HepG2 (cell line): ENCODE measurements at regions not wholly inside any gene's neighbourhood (a gene's known extent, or its start where the extent isn't known, plus 50 kb on each side); places are given as distances from the start of the nearest gene placed in this dataset.

Experiments
- ATAC-seq: fragments of 200-7000 bp; cut with Tn5 transposase; 3 replicates; pipeline ENCODE4 v1.9.1; 2020; ENCODE audit warnings: mild to moderate bottlenecking, moderate library complexity
- BruUV-seq: library from RNA; stranded (reverse); fragments of 400-500 nt; replicated peaks from 2 replicates; lab custom pipeline; 2021; lab: Mats Ljungman, UMichigan
- CTCF ChIA-PET: fragments of 300-600 bp; formaldehyde crosslinking; extraction: SDS; loops from one replicate; lab custom pipeline; 2021; ENCODE audit warnings: low total read pairs, inconsistent platforms, low intra/inter-chr PET ratio; lab: Yijun Ruan, JAX
- POLR2A ChIA-PET: fragments of 350-600 bp; sonication (Branson Sonifier 250); formaldehyde crosslinking; loops from one replicate; lab custom pipeline; 2020; ENCODE audit warnings: antibody characterized with exemption, inconsistent platforms; lab: Yijun Ruan, JAX
- DNase-seq: peaks from one replicate; pipeline ENCODE4 v3.0.0-alpha.2; 2015; ENCODE audit warnings: low spot score
- FAIRE-seq: peaks from 3 replicates; lab custom pipeline; 2011; peaks lifted over from hg19 to GRCh38; lab: Jason Lieb, UNC
- H2AFZ ChIP-seq: one replicate; pipeline ENCODE4 v1.6.1; 2011; ENCODE audit warnings: low read length, inconsistent platforms
- H3K27ac ChIP-seq: fragments of 300-600 bp; 3 replicates; pipeline ENCODE4 v1.8.0; 2011; ENCODE audit warnings: mixed run types, mild to moderate bottlenecking, mixed read lengths, low read length, inconsistent platforms; ENCODE audit not compliant: insufficient read depth; ENCODE audit errors: extremely low read length
- H3K27me3 ChIP-seq, 2 experiments: fragments of 200-600 bp in 1 of 2; 2 replicates in 1 of 2; 3 replicates in 1 of 2; pipeline versions ENCODE4 v1.6.0 to v1.8.0; 2011; ENCODE audit warnings: low read length in 2 of 2, mild to moderate bottlenecking in 2 of 2, moderate library complexity in 2 of 2, inconsistent platforms in 1 of 2; ENCODE audit not compliant: insufficient read depth in 2 of 2, control insufficient read depth in 1 of 2
- H3K36me3 ChIP-seq, 2 experiments: fragments of 200-600 bp in 1 of 2; replicated peaks in 1 of 2; 2 replicates in 1 of 2; 3 replicates in 1 of 2; pipeline versions ENCODE4 v1.5.1 to v1.8.0; 2011; ENCODE audit warnings: low read length in 2 of 2, inconsistent platforms in 1 of 2; ENCODE audit not compliant: insufficient read depth in 2 of 2, control insufficient read depth in 1 of 2
- H3K4me1 ChIP-seq: 2 replicates; pipeline ENCODE4 v1.5.1; 2012; ENCODE audit warnings: low read length, inconsistent platforms; ENCODE audit not compliant: insufficient read depth
- H3K4me2 ChIP-seq: 2 replicates; pipeline ENCODE4 v1.6.0; 2011; ENCODE audit warnings: low read depth, low read length, inconsistent platforms
- H3K4me3 ChIP-seq, 3 experiments: fragments of 200-600 bp in 1 of 3; sonication (generic), shearing (Covaris generic) in 1 of 3; replicated peaks in 1 of 3; 2 replicates each; pipeline ENCODE4 v1.5.1; 2011 to 2016; ENCODE audit warnings: low read length in 3 of 3, inconsistent platforms in 2 of 3, low read depth in 2 of 3, mild to moderate bottlenecking in 2 of 3, control low read depth in 1 of 3, mixed read lengths in 1 of 3; ENCODE audit not compliant: insufficient read depth in 1 of 3
- H3K79me2 ChIP-seq: one replicate; pipeline ENCODE4 v1.6.1; 2011; ENCODE audit warnings: low read length, inconsistent platforms; ENCODE audit not compliant: insufficient read depth
- H3K9ac ChIP-seq: 2 replicates; pipeline ENCODE4 v1.6.0; 2011; ENCODE audit warnings: mild to moderate bottlenecking, low read depth, low read length, inconsistent platforms; ENCODE audit not compliant: insufficient read depth
- H3K9me3 ChIP-seq: 2 replicates; pipeline ENCODE4 v1.5.1; 2012; ENCODE audit warnings: mild to moderate bottlenecking, low read length
- H4K20me1 ChIP-seq: 2 replicates; pipeline ENCODE4 v1.6.0; 2011; ENCODE audit warnings: inconsistent platforms, mild to moderate bottlenecking, low read length, moderate library complexity; ENCODE audit not compliant: insufficient read depth
- DPF2 ChIP-seq: sonication (generic); formaldehyde crosslinking; IDR thresholded peaks from 2 replicates; pipeline ENCODE4 v1.4.0; 2020; ENCODE audit warnings: mild to moderate bottlenecking, low read depth, missing genetic modification reagents, borderline replicate concordance
- E2F2 ChIP-seq: sonication (generic); formaldehyde crosslinking; IDR thresholded peaks from 2 replicates; pipeline ENCODE4 v1.4.0; 2020; ENCODE audit warnings: missing genetic modification reagents, borderline replicate concordance
- NFE2L1 ChIP-seq: sonication (generic); formaldehyde crosslinking; IDR thresholded peaks from 2 replicates; pipeline ENCODE4 v1.4.0; 2020; ENCODE audit warnings: missing genetic modification reagents, mild to moderate bottlenecking, borderline replicate concordance
- SOX13 ChIP-seq, 3 experiments: fragments of 450-650 bp in 1 of 3; sonication (generic) in 1 of 3; formaldehyde crosslinking in 1 of 3; IDR thresholded peaks in 2 of 3; conservative IDR thresholded peaks in 1 of 3; 2 replicates each; pipeline versions ENCODE4 v1.5.0 to v1.6.1; 2016 to 2020; ENCODE audit warnings: antibody characterized with exemption in 1 of 3, mild to moderate bottlenecking in 1 of 3, missing compliant biosample characterization in 1 of 3, missing genetic modification reagents in 1 of 3, moderate library complexity in 1 of 3
- TBX3 ChIP-seq: fragments of 450-650 bp; IDR thresholded peaks from 2 replicates; pipeline ENCODE4 v1.6.1; 2017; ENCODE audit warnings: antibody characterized with exemption, mild to moderate bottlenecking, inconsistent platforms, borderline replicate concordance
- ZHX1 ChIP-seq: sonication (generic); formaldehyde crosslinking; IDR thresholded peaks from 2 replicates; pipeline ENCODE4 v1.8.1; 2022; ENCODE audit warnings: low read depth, mild to moderate bottlenecking, missing genetic modification reagents
- ZNF484 ChIP-seq: sonication (generic); formaldehyde crosslinking; IDR thresholded peaks from 2 replicates; pipeline ENCODE4 v1.5.1; 2020; ENCODE audit warnings: mild to moderate bottlenecking, low read depth, missing genetic modification reagents, borderline replicate concordance
- ZNF670 ChIP-seq: sonication (generic); formaldehyde crosslinking; IDR thresholded peaks from 2 replicates; pipeline ENCODE4 v1.8.0; 2022; ENCODE audit warnings: mild to moderate bottlenecking, missing genetic modification reagents, borderline replicate concordance
- ZNF792 ChIP-seq: IDR thresholded peaks from 2 replicates; pipeline ENCODE4 v1.6.1; 2016
- ZSCAN31 ChIP-seq: sonication (generic); formaldehyde crosslinking; IDR thresholded peaks from 2 replicates; pipeline ENCODE4 v1.5.0; 2020; ENCODE audit warnings: low read depth, mild to moderate bottlenecking, missing genetic modification reagents
- WGBS: methylation state at CpG from one replicate; pipeline ENCODE4 v1.1.6; 2017; ENCODE audit warnings: low lambda C conversion rate; 5-methylcytosine and 5-hydroxymethylcytosine counted together
- in situ Hi-C: cut with HindIII; loops from 2 replicates; pipeline ENCODE4 v1.10.0; 2017; ENCODE audit warnings: low pct_unique_long_range_greater_than_20kb; ENCODE audit not compliant: extremely low pct_ligation_motif_present
- intact Hi-C: fragments of 100-400 bp; cut with micrococcal nuclease; formaldehyde crosslinking; loops from one replicate; pipeline ENCODE4 v1.10.0; 2022; ENCODE audit not compliant: unreplicated experiment

GRCh38 chr10:30216821-30217220 lies 132.3 kb downstream of the MTPAP start:
- 43% methylated on average over 4 of the region's 4 CpGs for whole genome bisulfite sequencing
- DNase-seq: no peak
- Histone ChIP-seq H3K9ac (no peak overlapping the region), H4K20me1 (no peaks in the 10 kb centered on the region), H3K4me2 (no peak overlapping the region), H3K4me1 (peaks cover 12% of the 10 kb centered on the region), H2AFZ (no peak overlapping the region), H3K36me3 (no peaks in the 10 kb centered on the region), H3K27me3 (peaks cover 0 to 4% of the 10 kb centered on the region in 2 experiments; a peak in 2 of 5 replicates), H3K27ac (no peak overlapping the region), H3K4me3 (no peak overlapping the region), H3K79me2 (no peaks in the 10 kb centered on the region), H3K9me3 (no peaks in the 10 kb centered on the region)
- in situ Hi-C loops: no loop called here
- FAIRE-seq: no peak
- BruUV-seq: no TSS peak
- intact Hi-C loops: no loop called here
- ChIA-PET POLR2A (no interaction called here), CTCF (no interaction called here)
- TF ChIP-seq ZNF484 (CRISPR knock-in tag): no peak
- TF ChIP-seq TBX3: no peak
- TF ChIP-seq ZSCAN31 (CRISPR knock-in tag): no peak
- ATAC-seq: no peak

- Histone ChIP-seq H3K36me3 (no peaks in the 10 kb centered on the region), H2AFZ (no peak overlapping the region), H3K4me2 (no peak overlapping the region), H4K20me1 (no peaks in the 10 kb centered on the region), H3K27ac (no peak overlapping the region), H3K79me2 (no peaks in the 10 kb centered on the region), H3K27me3 (peaks cover 0 to 4% of the 10 kb centered on the region in 2 experiments; a peak in 2 of 5 replicates), H3K4me1 (peaks cover 9% of the 10 kb centered on the region), H3K4me3 (no peak overlapping the region), H3K9me3 (no peaks in the 10 kb centered on the region), H3K9ac (no peak overlapping the region)
- FAIRE-seq: no peak
- ChIA-PET CTCF (no interaction called here), POLR2A (no interaction called here)
- DNase-seq: no peak
- WGBS: 34% methylated on average over 8 of the region's 8 CpGs
- intact Hi-C loops (no loop called here), in situ Hi-C loops (no loop called here)
- no TSS peak for BruUV-seq
- ATAC-seq: no peak
- TF ChIP-seq DPF2: no peak
- no peak for TF ChIP-seq ZNF670 (CRISPR knock-in tag)
- TF ChIP-seq E2F2 (CRISPR knock-in tag): no peak
- TF ChIP-seq NFE2L1 (CRISPR knock-in tag): no peak
- no peak for TF ChIP-seq SOX13 (IDR thresholded peaks at IDR 0.05)
- no peak for TF ChIP-seq SOX13 (CRISPR knock-in tag; conservative IDR thresholded peaks at IDR 0.05 in 1 of 2, IDR thresholded peaks at IDR 0.05 in 1 of 2)
- no peak for TF ChIP-seq ZHX1 (CRISPR knock-in tag)
- no peak for TF ChIP-seq ZNF792 (CRISPR knock-in tag)
Measured at GRCh38 chr10:30215623-30216022, 133.5 kb downstream of the MTPAP start.
